ENCODE measurements at regions not wholly inside any gene's neighbourhood (a gene's known extent, or its start where the extent isn't known, plus 50 kb on each side); places are given as distances from the start of the nearest gene placed in this dataset.

GRCh38 chr21:38988509-38989378 lies 183.0 kb downstream of the ETS2 start:
- no peak for DNase-seq (ENCODE audit: low read depth in 1 of 2, low spot score in 1 of 2)
- no peaks in the 10 kb centered on the region for H3K27me3 ChIP-seq (ENCODE audit: insufficient read depth, poor library complexity, severe bottlenecking)
- TF ChIP-seq, protein P1, sequence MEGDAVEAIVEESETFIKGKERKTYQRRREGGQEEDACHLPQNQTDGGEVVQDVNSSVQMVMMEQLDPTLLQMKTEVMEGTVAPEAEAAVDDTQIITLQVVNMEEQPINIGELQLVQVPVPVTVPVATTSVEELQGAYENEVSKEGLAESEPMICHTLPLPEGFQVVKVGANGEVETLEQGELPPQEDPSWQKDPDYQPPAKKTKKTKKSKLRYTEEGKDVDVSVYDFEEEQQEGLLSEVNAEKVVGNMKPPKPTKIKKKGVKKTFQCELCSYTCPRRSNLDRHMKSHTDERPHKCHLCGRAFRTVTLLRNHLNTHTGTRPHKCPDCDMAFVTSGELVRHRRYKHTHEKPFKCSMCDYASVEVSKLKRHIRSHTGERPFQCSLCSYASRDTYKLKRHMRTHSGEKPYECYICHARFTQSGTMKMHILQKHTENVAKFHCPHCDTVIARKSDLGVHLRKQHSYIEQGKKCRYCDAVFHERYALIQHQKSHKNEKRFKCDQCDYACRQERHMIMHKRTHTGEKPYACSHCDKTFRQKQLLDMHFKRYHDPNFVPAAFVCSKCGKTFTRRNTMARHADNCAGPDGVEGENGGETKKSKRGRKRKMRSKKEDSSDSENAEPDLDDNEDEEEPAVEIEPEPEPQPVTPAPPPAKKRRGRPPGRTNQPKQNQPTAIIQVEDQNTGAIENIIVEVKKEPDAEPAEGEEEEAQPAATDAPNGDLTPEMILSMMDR (IDR thresholded peaks at IDR 0.05; ENCODE audit: insufficient read depth, low read length): no peak
- TF ChIP-seq POLR2AphosphoS5 (IDR thresholded peaks at IDR 0.05; ENCODE audit: low read depth) (no peak), REST (IDR thresholded peaks at IDR 0.05; ENCODE audit: insufficient replicate concordance, low read depth) (no peak), GABPA (IDR thresholded peaks at IDR 0.05; ENCODE audit: low read depth) (no peak), SPI1 (IDR thresholded peaks at IDR 0.05; ENCODE audit: borderline replicate concordance, low read depth) (no peak)
- H3K4me3 ChIP-seq (replicated peaks; ENCODE audit: insufficient read depth, low read length): no peak overlapping the region
- H3K27ac ChIP-seq (replicated peaks): no peak overlapping the region; the same call in 1 of the 2 replicates

- Histone ChIP-seq H3K27ac (replicated peaks) (peak overlapping the region; percentile 15), H3K27me3 (ENCODE audit: insufficient read depth, poor library complexity, severe bottlenecking) (no peaks in the 10 kb centered on the region), H3K4me3 (replicated peaks; ENCODE audit: insufficient read depth, low read length) (no peak overlapping the region)
- no peak for DNase-seq (ENCODE audit: low read depth in 1 of 2, low spot score in 1 of 2)
- TF ChIP-seq REST (IDR thresholded peaks at IDR 0.05; ENCODE audit: insufficient replicate concordance, low read depth): no peak
- TF ChIP-seq POLR2AphosphoS5 (IDR thresholded peaks at IDR 0.05; ENCODE audit: low read depth): no peak
Observed at GRCh38 chr21:38987633-38988508, 182.1 kb downstream of the ETS2 start.

DNA sequence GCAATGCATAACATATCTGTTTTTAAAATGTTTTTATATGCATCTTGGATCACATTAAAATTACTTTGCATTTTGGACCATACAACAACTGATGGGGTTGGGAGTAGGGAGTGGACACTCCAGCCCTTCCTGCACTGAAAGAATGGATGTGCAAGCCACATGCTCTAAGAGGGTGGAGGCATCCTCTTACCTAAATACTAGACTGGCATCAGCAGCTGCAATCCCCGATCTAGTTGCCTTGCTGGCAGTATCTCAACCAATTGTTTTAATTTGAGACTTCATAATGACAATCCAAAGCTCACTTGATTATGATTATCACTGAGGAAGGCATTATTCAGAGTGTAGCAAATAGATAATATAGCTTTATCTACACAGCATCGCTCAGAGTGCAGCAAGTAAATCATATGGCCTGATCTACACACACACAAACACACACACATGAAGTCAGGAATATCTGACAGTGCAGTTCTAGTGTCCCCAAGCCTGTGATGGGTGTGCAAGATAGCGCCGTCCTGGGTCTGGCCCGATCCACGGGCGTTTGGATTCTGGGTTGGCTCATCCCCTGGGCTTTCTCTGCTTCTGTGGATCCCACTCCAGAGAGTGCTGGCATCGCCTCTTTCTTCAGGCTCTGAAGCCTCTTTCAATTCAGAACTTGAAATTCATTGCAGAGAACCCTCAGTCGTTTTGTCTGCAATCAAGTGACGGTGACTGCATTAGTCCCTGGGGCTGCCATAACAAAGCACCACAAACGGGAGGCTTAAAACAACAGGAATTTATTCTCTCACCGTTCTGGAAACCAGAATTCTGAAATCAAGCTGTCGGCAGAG lies 181.3 kb downstream of the ETS2 start:
- no peak for TF ChIP-seq SPI1 (IDR thresholded peaks at IDR 0.05; ENCODE audit: borderline replicate concordance, low read depth)
- Histone ChIP-seq H3K27ac (replicated peaks) (no peak overlapping the region; the same call in none of the 2 replicates), H3K4me3 (replicated peaks; ENCODE audit: insufficient read depth, low read length) (no peak overlapping the region), H3K27me3 (ENCODE audit: insufficient read depth, poor library complexity, severe bottlenecking) (no peaks in the 10 kb centered on the region)
- no peak for DNase-seq (ENCODE audit: low read depth in 1 of 2, low spot score in 1 of 2)

GRCh38 chr21:38986406-38986805 lies 180.7 kb downstream of the ETS2 start:
- H3K27me3 ChIP-seq (ENCODE audit: insufficient read depth, poor library complexity, severe bottlenecking): no peaks in the 10 kb centered on the region
- no peak overlapping the region for H3K4me3 ChIP-seq (replicated peaks; ENCODE audit: insufficient read depth, low read length)
- DNase-seq (ENCODE audit: low read depth in 1 of 2, low spot score in 1 of 2): no peak
- peak overlapping the region; percentile 90 for H3K27ac ChIP-seq (replicated peaks)
- TF ChIP-seq POLR2AphosphoS5 (IDR thresholded peaks at IDR 0.05; ENCODE audit: low read depth) (no peak), REST (IDR thresholded peaks at IDR 0.05; ENCODE audit: insufficient replicate concordance, low read depth) (no peak), SPI1 (IDR thresholded peaks at IDR 0.05; ENCODE audit: borderline replicate concordance, low read depth) (no peak), GABPA (IDR thresholded peaks at IDR 0.05; ENCODE audit: low read depth) (no peak)
- TF ChIP-seq, protein P1 (IDR thresholded peaks at IDR 0.05; ENCODE audit: insufficient read depth, low read length): no peak

All from HL-60 (cell line).